Progenitor cell of endocrine pancreas (in vitro differentiated cells): ENCODE measurements at regions not wholly inside any gene's neighbourhood (a gene's known extent, or its start where the extent isn't known, plus 50 kb on each side); places are given as distances from the start of the nearest gene placed in this dataset.

ENCODE experiments used
- DNase-seq: peaks from one replicate; pipeline ENCODE4 v3.0.0; 2021; ENCODE audit warnings: low spot score; ENCODE audit not compliant: unreplicated experiment
- H3K27ac Mint-ChIP-seq: 2 replicates; pipeline ENCODE4 v1.8.0; 2021; ENCODE audit warnings: mild to moderate bottlenecking, moderate library complexity, mixed read lengths
- H3K27me3 Mint-ChIP-seq: 2 replicates; pipeline ENCODE4 v1.8.0; 2021; ENCODE audit warnings: mixed read lengths
- H3K36me3 Mint-ChIP-seq: 2 replicates; pipeline ENCODE4 v1.8.0; 2022; ENCODE audit warnings: mixed read lengths; ENCODE audit not compliant: insufficient read depth
- H3K4me1 Mint-ChIP-seq: 2 replicates; pipeline ENCODE4 v1.8.0; 2021; ENCODE audit warnings: low read depth, mixed read lengths
- H3K4me3 Mint-ChIP-seq: 2 replicates; pipeline ENCODE4 v1.8.0; 2021; ENCODE audit warnings: low read depth, mild to moderate bottlenecking, moderate library complexity, mixed read lengths
- H3K9me3 Mint-ChIP-seq: 2 replicates; pipeline ENCODE4 v1.8.0; 2021; ENCODE audit warnings: low read depth, mixed read lengths
- CTCF ChIP-seq: fragments of 200-600 bp; sonication (generic); IDR thresholded peaks from one replicate; pipeline ENCODE4 v1.5.0; 2021; ENCODE audit warnings: antibody characterized with exemption, mild to moderate bottlenecking; ENCODE audit not compliant: unreplicated experiment

DNA sequence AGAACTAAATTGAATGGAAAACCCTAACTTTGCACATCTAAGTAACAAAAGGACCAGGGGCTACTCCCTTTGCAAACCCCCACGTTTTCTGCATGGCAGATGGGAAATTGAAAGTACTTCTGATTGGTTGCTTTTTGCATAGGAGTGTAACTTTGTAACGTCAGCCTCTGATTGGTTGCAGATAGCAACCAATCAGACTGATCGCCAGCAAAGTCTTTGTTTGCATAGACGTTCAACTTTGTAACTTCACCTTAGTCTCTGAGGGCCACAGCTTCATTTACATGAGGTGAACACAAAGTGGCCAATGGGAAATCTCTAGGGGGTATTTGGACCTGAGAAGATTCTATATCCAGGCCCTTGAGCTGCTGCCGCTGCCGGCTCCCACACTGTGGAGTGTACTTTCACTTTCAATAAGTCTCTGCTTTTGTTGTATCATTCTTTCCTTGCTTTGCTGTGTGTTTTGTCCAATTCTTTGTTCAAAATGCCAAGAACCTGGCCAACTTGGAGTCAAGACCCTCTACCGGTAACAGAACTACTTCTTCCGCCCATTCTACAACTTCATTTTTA, 102.5 kb upstream of the PRICKLE1 start:
- no peak for DNase-seq
- H3K4me1 Mint-ChIP-seq = no peaks in the 10 kb centered on the region
- no peaks in the 10 kb centered on the region for H3K36me3 Mint-ChIP-seq
- no peak overlapping the region for H3K27ac Mint-ChIP-seq
- no peak for TF ChIP-seq CTCF
- peaks cover 10% of the 10 kb centered on the region for H3K9me3 Mint-ChIP-seq
- H3K27me3 Mint-ChIP-seq = no peaks in the 10 kb centered on the region
- H3K4me3 Mint-ChIP-seq = no peak overlapping the region

- H3K9me3 Mint-ChIP-seq = peaks cover 7% of the 10 kb centered on the region
These were observed 100.7 kb upstream of the PRICKLE1 start for GRCh38 chr12:42690264-42690663.

DNA sequence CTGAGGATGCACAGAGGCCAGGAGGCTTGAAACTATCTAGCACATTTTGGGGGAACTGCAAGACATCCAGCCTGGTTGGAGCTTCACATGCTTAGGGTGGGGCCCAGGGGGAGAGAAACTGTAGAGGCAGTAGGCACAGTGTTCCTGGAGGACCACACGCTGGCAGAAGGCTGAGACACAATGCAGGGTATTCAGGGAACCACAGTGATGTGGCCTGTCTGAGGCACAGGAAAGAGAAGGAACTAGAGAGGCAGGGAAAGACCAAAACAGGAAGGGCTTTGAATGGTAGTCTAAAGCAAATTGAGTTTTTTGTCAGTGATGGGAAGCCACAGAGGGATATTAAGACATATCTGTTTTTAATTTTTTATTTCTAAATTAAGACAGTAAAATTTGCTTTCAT, 100.2 kb upstream of the PRICKLE1 start:
- H3K36me3 Mint-ChIP-seq = no peaks in the 10 kb centered on the region
- DNase-seq = no peak
- no peak overlapping the region for H3K4me3 Mint-ChIP-seq
- no peaks in the 10 kb centered on the region for H3K4me1 Mint-ChIP-seq
- no peak for TF ChIP-seq CTCF
- H3K27ac Mint-ChIP-seq = no peak overlapping the region
- no peaks in the 10 kb centered on the region for H3K27me3 Mint-ChIP-seq
- peaks cover 7% of the 10 kb centered on the region for H3K9me3 Mint-ChIP-seq

More at GRCh38 chr12:42690264-42690663, 100.7 kb upstream of the PRICKLE1 start:
- no peaks in the 10 kb centered on the region for H3K27me3 Mint-ChIP-seq
- no peak overlapping the region for H3K4me3 Mint-ChIP-seq
- no peak for DNase-seq
- no peaks in the 10 kb centered on the region for H3K36me3 Mint-ChIP-seq
- no peak for TF ChIP-seq CTCF
- no peaks in the 10 kb centered on the region for H3K4me1 Mint-ChIP-seq
- H3K27ac Mint-ChIP-seq = no peak overlapping the region

GRCh38 chr12:42686514-42687172, 97.1 kb upstream of the PRICKLE1 start:
- Mint-ChIP-seq H3K27me3 (no peaks in the 10 kb centered on the region), H3K27ac (no peak overlapping the region), H3K4me1 (no peaks in the 10 kb centered on the region), H3K9me3 (peaks cover 7% of the 10 kb centered on the region), H3K36me3 (no peaks in the 10 kb centered on the region), H3K4me3 (no peak overlapping the region)
- DNase-seq = no peak
- no peak for TF ChIP-seq CTCF

- no peaks in the 10 kb centered on the region for H3K9me3 Mint-ChIP-seq
- no peak overlapping the region for H3K27ac Mint-ChIP-seq
- H3K27me3 Mint-ChIP-seq = no peaks in the 10 kb centered on the region
- no peaks in the 10 kb centered on the region for H3K36me3 Mint-ChIP-seq
- no peaks in the 10 kb centered on the region for H3K4me1 Mint-ChIP-seq
- no peak for DNase-seq
- TF ChIP-seq CTCF = no peak
- H3K4me3 Mint-ChIP-seq = no peak overlapping the region
These were observed 95.2 kb upstream of the PRICKLE1 start for GRCh38 chr12:42684802-42685071.
